ENCODE measurements at regions not wholly inside any gene's neighbourhood (a gene's known extent, or its start where the extent isn't known, plus 50 kb on each side); places are given as distances from the start of the nearest gene placed in this dataset.

DNA sequence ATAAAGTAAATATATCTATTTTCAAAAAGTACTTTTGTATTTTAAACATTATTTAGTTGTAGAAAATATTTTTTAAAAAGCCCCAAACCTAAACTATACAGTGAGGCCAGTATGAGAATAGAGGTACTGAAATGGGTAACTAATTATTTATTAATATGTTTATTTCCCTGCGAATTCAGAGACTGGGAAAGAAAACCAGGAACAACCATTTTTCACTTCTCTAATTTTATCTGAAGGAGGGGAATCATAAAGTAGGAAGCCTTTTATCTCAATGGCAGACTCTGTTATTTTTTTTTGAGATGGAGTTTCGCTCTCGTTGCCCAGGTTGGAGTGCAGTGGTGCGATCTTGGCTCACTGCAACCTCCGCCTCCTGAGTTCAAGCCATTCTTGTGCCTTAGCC is 63.6 kb upstream of the TRAK1 start:
- TF ChIP-seq, protein P1, sequence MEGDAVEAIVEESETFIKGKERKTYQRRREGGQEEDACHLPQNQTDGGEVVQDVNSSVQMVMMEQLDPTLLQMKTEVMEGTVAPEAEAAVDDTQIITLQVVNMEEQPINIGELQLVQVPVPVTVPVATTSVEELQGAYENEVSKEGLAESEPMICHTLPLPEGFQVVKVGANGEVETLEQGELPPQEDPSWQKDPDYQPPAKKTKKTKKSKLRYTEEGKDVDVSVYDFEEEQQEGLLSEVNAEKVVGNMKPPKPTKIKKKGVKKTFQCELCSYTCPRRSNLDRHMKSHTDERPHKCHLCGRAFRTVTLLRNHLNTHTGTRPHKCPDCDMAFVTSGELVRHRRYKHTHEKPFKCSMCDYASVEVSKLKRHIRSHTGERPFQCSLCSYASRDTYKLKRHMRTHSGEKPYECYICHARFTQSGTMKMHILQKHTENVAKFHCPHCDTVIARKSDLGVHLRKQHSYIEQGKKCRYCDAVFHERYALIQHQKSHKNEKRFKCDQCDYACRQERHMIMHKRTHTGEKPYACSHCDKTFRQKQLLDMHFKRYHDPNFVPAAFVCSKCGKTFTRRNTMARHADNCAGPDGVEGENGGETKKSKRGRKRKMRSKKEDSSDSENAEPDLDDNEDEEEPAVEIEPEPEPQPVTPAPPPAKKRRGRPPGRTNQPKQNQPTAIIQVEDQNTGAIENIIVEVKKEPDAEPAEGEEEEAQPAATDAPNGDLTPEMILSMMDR (IDR thresholded peaks at IDR 0.05): no peak
- TF ChIP-seq EZH2 (IDR thresholded peaks at IDR 0.05; ENCODE audit: borderline replicate concordance, insufficient read depth, low read depth, low read length, poor library complexity, severe bottlenecking): no peak
